ENCODE measurements at regions not wholly inside any gene's neighbourhood (a gene's known extent, or its start where the extent isn't known, plus 50 kb on each side); places are given as distances from the start of the nearest gene placed in this dataset.
"Not testable (repeated sequence)": the region's sequence is repeated elsewhere in the genome, so short reads cannot be mapped to it uniquely, and the experiment has no call there.

- no peak for DNase-seq
These were observed 329.2 kb downstream of the OSTF1 start for GRCh38 chr9:75417471-75417870.

- DNase-seq, result no peak
These were observed 330.2 kb downstream of the OSTF1 start for GRCh38 chr9:75418518-75418917.

GRCh38 chr9:75422944-75423522 is 334.7 kb downstream of the OSTF1 start:
- no peak for DNase-seq

GRCh38 chr9:75429531-75430475 is 341.5 kb downstream of the OSTF1 start:
- no peak for DNase-seq

- no peak for DNase-seq
These were observed 343.1 kb downstream of the OSTF1 start for GRCh38 chr9:75431375-75431774.

- no peak for DNase-seq
These were observed 344.1 kb downstream of the OSTF1 start for GRCh38 chr9:75432386-75432785.

- no peak for DNase-seq
These were observed 344.6 kb downstream of the OSTF1 start for GRCh38 chr9:75432888-75433287.

GRCh38 chr9:75438716-75439115 is 350.4 kb downstream of the OSTF1 start:
- DNase-seq, result no peak

- no peak for DNase-seq
These were observed 352.6 kb downstream of the OSTF1 start for GRCh38 chr9:75440914-75441313.

- no peak for DNase-seq
These were observed 356.8 kb downstream of the OSTF1 start for GRCh38 chr9:75445144-75445543.

GRCh38 chr9:75447281-75447680 is 359.0 kb downstream of the OSTF1 start:
- DNase-seq, result no peak

GRCh38 chr9:75448281-75448680 is 360.0 kb downstream of the OSTF1 start:
- DNase-seq, result no peak

- DNase-seq, result no peak
These were observed 360.6 kb downstream of the OSTF1 start for GRCh38 chr9:75448955-75449354.

GRCh38 chr9:75451045-75451444 is 362.7 kb downstream of the OSTF1 start:
- DNase-seq, result no peak

- DNase-seq, result no peak
These were observed 363.2 kb downstream of the OSTF1 start for GRCh38 chr9:75451505-75451904.

- no peak for DNase-seq
These were observed 364.2 kb downstream of the OSTF1 start for GRCh38 chr9:75452512-75452911.

- DNase-seq, result no peak
These were observed 365.7 kb downstream of the OSTF1 start for GRCh38 chr9:75454043-75454442.

- DNase-seq, result no peak
These were observed 366.6 kb downstream of the OSTF1 start for GRCh38 chr9:75454891-75455290.

- no peak for DNase-seq
These were observed 367.2 kb downstream of the OSTF1 start for GRCh38 chr9:75455444-75455921.

- DNase-seq, result no peak
These were observed 368.4 kb downstream of the OSTF1 start for GRCh38 chr9:75456698-75457097.

GRCh38 chr9:75457474-75458011 is 369.2 kb downstream of the OSTF1 start:
- no peak for DNase-seq

GRCh38 chr9:75459311-75459710 is 371.0 kb downstream of the OSTF1 start:
- DNase-seq, result not testable (repeated sequence)

- DNase-seq, result no peak
These were observed 372.9 kb downstream of the OSTF1 start for GRCh38 chr9:75461183-75461582.

- DNase-seq, result no peak
These were observed 374.6 kb downstream of the OSTF1 start for GRCh38 chr9:75462866-75463265.
